CD4-positive, alpha-beta T cell treated with Interleukin-12 subunit alpha and Interleukin-12 subunit beta, for 1 hour (primary cell): ENCODE measurements at regions not wholly inside any gene's neighbourhood (a gene's known extent, or its start where the extent isn't known, plus 50 kb on each side); places are given as distances from the start of the nearest gene placed in this dataset.

Experiments
- DNase-seq: peaks from one replicate; pipeline ENCODE4 v3.0.0-alpha.2; 2020

DNA sequence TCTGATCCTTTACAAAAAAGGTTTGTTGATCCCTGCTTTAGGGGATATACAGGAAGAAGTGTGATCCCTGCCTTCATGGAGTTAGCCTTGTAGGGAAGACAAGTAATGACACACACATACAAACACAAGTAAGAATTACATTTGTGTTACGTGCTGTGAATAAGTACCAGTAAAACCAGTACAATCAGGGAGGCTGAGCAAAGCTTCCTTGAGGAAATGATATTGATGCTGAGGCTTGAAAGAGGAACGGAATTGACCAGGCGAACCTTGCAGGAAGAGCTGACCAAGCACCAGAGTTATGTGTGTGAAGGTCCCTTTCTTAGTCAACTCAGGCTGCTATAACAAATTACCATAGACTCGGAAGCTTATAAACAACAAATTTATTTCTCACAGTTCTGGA lies 83.6 kb upstream of the CACUL1 start:
- no peak for DNase-seq

DNA sequence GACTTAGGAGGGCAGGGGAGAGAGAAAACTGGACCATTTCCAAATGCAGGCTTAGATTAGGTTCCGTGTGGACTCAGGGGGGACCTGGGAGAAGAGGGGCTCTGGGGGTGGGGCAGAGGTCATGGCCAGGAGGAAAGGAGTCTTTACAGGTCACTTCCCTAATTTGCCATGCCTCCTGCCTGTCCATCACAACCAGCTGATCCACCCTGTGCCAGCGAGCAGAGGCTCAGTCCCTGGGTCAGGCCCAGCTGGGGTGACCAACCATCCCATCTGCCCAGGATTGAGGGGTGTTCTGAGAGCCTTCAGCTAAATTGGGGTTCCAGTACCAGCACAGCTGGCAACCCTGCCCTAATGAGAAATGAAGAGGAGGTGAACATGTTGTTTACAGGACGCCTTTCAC lies 84.6 kb upstream of the CACUL1 start:
- DNase-seq, result no peak

GRCh38 chr10:118840071-118840775 lies 85.5 kb upstream of the CACUL1 start:
- DNase-seq, result no peak

DNA sequence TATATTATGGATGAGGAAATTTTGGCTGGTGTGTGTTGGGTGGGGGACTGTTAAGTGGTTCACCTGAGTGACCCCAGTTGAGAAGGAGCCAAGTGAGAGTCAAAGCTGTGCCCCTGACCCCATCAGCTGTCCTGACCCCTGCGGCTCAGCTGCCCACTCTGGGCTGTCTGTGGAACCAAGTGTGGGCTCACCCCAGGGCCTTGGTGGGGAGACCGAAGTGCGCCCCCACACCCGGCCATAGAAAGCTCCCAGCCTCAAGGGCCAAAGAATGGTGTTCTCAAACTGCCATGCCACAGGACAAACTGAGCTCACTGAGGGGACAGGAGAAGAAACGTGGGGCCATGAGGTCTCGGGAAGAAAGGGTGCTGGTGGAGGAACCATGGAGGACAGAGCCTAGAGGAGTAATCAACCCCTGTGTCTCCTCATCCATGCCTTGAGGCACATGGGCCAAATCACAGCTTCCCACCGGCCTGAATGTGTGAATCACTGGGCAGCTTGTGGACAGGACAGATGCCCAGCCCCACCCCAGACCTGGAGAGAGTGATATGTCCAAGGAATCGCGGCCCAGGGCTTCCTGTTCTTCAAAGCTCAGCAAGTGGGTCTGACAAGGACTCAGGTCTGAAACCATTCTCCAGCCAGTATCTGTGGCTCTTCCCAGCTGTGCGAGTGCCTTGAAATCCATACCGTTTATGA lies 86.2 kb upstream of the CACUL1 start:
- no peak for DNase-seq

DNA sequence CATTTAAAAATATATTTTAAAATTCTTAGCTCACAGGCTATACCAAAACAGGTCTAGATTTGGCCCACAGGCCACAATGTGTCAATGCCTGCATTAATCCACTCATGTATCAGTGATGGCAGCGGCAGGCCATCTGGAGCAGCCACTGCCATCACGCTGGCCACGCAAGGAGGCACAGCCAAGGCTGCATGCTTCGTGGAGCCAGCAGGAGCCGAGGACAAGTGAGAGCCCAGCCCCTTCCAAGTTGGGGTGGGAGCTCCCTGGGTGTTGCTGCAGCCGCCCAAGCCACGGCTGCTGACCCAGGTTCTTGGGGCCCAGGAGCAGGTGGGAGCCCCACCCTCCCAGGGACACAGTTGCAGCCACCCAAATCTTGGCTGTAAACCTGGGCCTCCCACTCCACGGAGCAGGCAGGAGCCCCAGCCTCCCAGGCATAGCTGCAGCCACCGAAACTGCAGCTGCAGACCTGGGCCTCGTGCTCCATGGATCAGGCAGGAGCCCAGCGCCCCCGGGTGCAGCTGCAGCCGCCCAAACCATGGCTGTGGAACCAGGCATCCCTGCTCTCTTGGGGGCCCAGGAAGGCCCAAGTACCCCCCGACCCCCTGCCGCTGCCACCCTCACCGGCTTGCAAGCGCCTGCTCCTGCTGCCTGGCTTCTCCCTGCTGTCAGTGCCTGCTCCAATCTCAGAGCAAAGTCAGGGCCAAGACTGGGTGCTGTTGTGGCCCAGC lies 87.3 kb upstream of the CACUL1 start:
- no peak for DNase-seq

- no peak for DNase-seq
Observed at GRCh38 chr10:118842843-118843624, 88.3 kb upstream of the CACUL1 start.

- DNase-seq, result no peak
Observed at GRCh38 chr10:118843647-118844265, 89.0 kb upstream of the CACUL1 start.

- no peak for DNase-seq
Observed at GRCh38 chr10:118844731-118845521, 90.2 kb upstream of the CACUL1 start.

GRCh38 chr10:118845776-118846175 lies 91.0 kb upstream of the CACUL1 start:
- DNase-seq, result no peak

DNA sequence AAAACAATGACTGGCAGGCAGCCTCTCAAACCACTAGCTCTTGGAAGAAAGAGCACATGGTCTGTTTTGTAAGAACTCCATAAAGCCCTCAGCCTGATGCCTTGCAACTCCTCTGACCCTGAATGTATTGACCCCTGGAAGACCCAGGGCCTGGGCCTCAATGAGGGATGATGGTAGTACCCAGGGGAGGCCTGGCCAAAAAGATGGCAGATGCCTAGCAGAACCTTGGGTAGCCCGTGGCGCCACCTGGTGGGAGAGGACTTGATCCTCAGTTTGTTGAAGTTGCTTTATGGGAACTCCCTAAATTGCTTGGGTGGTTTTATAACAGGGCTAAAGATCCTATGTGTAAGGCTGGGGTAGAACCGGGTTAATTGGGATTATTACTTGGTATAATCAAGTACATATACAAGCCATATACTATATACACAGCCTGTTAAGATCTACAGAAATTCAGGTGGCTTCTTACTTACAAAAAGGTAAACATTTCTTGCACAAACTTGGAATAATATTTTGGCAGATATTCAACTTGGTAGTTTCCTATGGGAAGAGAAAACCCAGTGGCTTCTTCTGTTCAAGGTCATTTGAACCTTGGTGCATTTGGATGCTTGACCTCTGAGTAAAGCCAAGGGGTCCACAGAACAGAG lies 95.8 kb upstream of the CACUL1 start:
- DNase-seq, result peak; percentile 50

DNA sequence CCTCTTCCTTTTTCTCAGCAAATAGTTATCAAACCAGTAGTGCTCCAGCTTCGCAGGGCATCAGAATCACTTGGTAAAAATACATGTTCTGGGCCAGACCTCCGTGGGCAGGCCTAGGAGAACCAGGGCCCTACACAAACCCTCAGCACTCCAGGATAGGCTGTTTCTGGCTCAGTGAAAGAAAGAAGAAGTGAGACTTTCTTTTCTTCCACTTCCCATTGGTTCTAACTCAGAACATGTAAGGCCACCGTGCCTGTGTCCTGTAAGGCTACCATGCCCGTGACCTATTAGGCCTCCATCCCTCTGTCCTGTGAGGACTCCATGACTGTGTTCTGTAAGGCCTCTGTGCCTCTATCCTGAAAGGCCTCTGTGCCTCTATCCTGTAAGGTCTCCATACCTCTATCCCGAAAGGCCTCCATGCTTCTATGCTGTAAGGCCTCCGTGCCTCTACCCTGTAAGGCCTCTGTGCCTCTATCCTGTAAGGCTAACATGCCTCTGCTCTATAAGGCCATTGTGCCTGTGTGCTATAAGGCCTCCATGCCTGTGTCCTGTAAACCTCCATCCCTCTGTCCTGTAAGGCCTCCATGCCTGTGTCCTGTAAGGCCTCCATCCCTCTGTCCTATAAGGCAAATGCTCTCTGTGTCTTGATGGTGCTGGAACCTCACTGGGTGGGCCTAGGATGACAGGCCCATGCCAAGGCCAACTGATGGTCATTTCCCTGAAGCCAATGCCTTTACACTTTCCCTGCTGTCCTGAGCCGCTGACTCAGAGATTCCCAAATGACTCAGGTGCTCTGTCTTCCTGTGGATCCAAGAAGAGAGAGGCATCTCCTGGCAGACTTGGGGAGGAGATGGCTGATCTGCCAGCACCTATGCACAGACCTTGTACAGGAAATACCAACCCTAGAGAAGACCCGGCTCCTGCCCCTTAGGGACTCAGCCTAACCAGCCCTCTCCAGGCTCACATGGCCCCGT lies 96.6 kb upstream of the CACUL1 start:
- no peak for DNase-seq

DNA sequence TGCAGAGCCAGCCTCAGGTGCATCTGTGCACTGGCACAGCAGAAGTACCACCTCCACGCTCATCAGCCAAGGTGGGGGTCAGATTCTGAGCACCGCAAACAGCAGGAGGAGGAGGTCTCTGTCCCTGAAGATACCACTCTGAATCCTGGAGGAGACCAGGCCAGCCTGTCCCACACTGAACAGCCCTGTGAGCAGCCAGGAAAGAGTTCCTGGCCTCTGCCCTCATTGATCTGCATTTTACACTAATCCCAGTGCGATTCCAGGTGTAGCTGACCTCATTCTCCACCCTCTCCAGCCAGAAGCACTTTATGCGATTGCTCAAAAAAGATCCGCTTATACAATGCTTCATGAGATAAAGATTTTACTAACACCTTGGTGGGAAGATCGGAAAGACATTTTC lies 99.1 kb upstream of the CACUL1 start:
- no peak for DNase-seq

DNA sequence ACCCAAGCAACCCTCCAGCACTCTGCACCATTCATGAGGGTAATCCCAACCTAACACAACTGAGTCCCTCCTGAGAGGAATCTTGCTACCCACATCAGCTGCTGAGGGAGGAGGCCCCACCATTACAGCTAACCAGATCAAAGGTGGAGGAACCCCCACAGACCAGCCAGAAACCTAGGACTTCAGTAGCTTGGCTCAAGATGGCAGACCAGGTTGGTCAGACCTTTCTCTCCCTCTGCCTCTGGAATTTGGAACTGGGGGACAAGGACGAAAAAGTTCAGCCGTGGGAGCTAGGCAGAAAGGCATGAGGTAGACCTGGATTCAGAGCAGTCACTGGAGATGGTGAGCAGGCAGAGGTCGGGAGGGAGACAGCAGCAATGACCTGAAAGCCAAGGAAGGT lies 101.3 kb upstream of the CACUL1 start:
- DNase-seq, result no peak

- DNase-seq, result no peak
Observed at GRCh38 chr10:118865998-118866693, 111.4 kb upstream of the CACUL1 start.

GRCh38 chr10:118867768-118868167 lies 113.0 kb upstream of the CACUL1 start:
- no peak for DNase-seq

- no peak for DNase-seq
Observed at GRCh38 chr10:118868589-118868988, 113.8 kb upstream of the CACUL1 start.

DNA sequence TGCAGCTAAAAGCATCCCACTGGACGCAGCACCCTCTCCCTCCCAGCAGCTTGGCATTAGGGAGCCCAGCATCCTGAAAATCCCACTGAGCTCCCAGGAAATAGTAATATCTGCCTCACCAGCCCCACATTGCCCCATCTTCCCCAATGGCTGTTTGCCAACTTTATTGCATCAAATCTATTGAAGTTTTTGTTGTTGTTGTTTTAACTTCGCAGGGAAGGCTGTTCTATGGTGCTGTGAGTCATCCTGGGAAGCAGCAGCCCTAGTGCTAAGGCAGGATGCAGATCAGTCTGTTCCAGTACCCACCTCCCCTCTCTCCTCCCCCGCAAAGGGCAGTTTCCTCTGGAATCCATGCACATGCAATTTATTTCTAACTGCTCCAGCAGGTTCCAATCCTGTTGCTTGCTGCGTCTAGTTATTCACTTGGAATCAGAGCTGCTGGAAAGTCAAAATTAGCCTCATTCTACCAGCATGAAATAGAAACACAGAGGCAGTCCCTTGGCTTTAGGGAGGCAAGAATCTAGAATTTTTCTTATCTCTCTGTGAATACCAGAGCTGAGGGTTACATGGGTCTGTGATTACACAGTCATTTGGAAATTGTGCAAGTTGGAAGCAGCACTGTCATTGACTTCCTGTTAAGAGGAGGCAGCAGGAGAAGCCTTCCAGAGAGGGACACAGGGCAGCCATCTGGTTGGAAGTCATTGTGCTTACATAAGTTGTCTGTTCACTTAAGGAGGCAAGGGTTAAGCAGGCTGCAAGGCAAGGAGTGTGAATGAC lies 115.9 kb upstream of the CACUL1 start:
- DNase-seq, result no peak

DNA sequence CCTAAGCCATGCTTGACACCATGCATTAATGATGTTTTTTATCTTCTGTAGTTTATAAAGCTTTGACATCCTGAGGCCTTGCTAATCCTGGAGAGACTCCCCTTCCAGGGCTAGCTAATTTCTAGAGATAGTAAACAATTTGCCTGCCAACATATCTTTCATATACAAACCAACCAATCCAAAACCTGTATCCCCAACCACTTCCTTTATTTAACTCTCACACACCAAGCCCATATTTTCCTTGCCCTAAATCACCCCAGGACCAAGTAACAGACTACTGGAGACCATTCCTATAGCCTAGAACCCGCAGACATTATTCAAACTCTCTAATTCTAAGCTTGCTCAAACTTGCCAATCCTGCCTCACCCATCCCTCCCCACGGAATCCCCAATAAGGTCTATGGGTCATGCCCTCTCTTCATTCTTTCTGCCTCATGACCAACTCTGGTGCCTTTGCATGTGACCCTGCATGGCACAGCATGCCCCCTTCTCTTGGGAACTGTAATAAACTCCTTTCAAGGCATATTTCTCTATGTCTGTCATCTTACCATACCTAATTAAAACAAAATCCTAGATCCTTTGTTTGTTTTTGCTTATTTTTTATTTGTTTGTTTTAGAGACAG lies 116.6 kb upstream of the CACUL1 start:
- no peak for DNase-seq
